ENCODE measurements at regions not wholly inside any gene's neighbourhood (a gene's known extent, or its start where the extent isn't known, plus 50 kb on each side); places are given as distances from the start of the nearest gene placed in this dataset.

- TF ChIP-seq JUND (IDR thresholded peaks at IDR 0.05; ENCODE audit: low read depth), result no peak
- DNase-seq (ENCODE audit: low read depth in 1 of 2, low spot score in 1 of 2), result no peak
- in situ Hi-C loops (cut with HindIII; ENCODE audit: low pct_unique_long_range_greater_than_20kb, low sequenced_read_pairs), result no loop called here
These were observed 270.0 kb downstream of the UACA start for GRCh38 chr15:70493376-70493775.

DNA sequence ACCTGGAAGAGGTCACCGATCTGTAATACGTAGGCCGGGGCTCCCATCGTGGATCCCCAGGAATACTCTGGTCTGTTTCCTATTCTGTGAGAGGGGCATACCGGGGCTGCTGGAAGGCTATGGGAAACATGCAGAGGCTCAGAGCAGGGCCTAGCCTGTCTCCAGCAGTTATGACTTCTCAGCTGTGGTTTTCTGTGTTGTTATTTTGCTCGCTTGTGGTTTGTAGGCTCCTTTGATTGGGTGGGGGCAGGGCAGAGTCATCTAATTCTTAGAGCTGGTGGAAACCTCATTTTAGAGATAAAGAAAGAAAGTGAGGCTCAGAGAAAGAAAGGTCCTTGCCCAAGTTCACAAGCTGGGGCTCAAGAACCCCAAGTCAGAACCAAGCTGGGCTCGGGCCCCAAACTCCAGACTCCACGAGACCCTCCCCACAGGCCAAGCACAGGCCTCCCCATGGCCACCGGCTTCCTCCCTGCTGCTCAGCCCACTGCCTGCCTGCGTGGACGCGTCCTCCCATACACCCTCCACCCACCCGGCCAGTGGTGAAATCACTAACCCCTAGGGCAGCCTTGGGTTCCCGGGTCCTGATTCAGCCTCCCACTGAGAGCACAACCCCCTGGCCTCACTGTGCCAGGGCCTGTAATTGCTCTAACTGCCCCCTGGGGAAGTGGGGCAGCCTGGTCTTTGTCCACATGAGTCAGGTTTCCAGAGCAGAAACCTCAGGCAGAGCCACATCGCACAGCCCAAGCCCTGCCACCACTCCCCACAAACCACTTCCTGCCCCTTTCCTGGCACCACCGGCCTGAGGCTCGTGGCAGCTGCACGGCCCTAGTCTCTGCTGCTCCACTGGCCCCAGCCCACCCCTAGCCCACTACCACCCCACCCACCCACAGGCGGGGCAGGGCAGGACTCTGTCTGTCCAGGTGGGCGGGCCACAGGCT lies 270.8 kb downstream of the UACA start:
- in situ Hi-C loops (cut with HindIII; ENCODE audit: low pct_unique_long_range_greater_than_20kb, low sequenced_read_pairs), result no loop called here
- no peak for DNase-seq (ENCODE audit: low read depth in 1 of 2, low spot score in 1 of 2)
- no peak for TF ChIP-seq JUND (IDR thresholded peaks at IDR 0.05; ENCODE audit: low read depth)

DNA sequence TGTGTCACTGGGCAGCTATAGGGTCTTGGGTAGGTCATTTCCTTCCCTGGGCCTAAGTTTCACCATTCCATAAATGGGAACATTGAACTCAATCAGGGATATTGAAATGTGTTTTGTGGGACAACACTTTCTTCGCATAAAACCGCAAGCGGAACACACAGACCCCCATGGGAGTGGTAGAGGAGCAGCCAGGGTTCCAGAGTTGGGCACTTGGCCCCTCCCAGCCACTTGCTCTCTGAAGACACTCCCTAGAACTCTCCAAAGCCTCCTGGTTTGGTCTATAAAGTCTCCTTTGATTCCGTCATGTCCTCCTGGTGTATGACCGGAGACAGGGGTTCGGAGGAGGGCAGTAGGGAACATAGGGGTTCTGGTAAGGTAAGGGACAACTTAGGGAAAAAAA lies 271.7 kb downstream of the UACA start:
- in situ Hi-C loops (cut with HindIII; ENCODE audit: low pct_unique_long_range_greater_than_20kb, low sequenced_read_pairs), result no loop called here
- no peak for TF ChIP-seq JUND (IDR thresholded peaks at IDR 0.05; ENCODE audit: low read depth)

DNA sequence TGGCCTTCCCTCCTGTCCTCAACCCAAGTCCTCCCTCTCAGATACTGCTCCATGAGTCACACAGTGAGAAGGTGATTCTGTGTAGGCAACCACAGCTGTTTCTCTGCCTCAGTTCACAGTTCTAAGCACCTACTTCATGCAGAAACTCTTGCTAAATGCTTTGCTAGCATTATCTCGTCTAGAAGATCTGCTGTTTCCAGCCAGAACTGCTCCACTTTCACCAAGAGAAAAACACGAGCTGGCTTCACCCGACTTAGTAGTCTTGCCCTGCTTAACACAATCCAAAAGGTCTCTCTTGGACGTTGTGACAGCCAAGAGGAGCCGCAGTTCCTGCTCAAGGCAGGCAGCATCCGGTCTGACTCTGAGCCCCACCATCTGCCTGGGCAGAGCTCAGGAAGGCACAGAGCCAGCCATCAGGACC lies 272.1 kb downstream of the UACA start:
- no peak for TF ChIP-seq JUND (IDR thresholded peaks at IDR 0.05; ENCODE audit: low read depth)
- DNase-seq (ENCODE audit: low read depth in 1 of 2, low spot score in 1 of 2), result no peak
- in situ Hi-C loops (cut with HindIII; ENCODE audit: low pct_unique_long_range_greater_than_20kb, low sequenced_read_pairs), result no loop called here

More for the DNA sequence above, 271.7 kb downstream of the UACA start:
- no peak for DNase-seq (ENCODE audit: low read depth in 1 of 2, low spot score in 1 of 2)

- in situ Hi-C loops (cut with HindIII; ENCODE audit: low pct_unique_long_range_greater_than_20kb, low sequenced_read_pairs), result no loop called here
- TF ChIP-seq JUND (IDR thresholded peaks at IDR 0.05; ENCODE audit: low read depth), result no peak
- no peak for DNase-seq (ENCODE audit: low read depth in 1 of 2, low spot score in 1 of 2)
These were observed 272.6 kb downstream of the UACA start for GRCh38 chr15:70490838-70491155.

GRCh38 chr15:70490148-70490837 lies 273.1 kb downstream of the UACA start:
- in situ Hi-C loops (cut with HindIII; ENCODE audit: low pct_unique_long_range_greater_than_20kb, low sequenced_read_pairs), result no loop called here
- TF ChIP-seq JUND (IDR thresholded peaks at IDR 0.05; ENCODE audit: low read depth), result no peak

DNA sequence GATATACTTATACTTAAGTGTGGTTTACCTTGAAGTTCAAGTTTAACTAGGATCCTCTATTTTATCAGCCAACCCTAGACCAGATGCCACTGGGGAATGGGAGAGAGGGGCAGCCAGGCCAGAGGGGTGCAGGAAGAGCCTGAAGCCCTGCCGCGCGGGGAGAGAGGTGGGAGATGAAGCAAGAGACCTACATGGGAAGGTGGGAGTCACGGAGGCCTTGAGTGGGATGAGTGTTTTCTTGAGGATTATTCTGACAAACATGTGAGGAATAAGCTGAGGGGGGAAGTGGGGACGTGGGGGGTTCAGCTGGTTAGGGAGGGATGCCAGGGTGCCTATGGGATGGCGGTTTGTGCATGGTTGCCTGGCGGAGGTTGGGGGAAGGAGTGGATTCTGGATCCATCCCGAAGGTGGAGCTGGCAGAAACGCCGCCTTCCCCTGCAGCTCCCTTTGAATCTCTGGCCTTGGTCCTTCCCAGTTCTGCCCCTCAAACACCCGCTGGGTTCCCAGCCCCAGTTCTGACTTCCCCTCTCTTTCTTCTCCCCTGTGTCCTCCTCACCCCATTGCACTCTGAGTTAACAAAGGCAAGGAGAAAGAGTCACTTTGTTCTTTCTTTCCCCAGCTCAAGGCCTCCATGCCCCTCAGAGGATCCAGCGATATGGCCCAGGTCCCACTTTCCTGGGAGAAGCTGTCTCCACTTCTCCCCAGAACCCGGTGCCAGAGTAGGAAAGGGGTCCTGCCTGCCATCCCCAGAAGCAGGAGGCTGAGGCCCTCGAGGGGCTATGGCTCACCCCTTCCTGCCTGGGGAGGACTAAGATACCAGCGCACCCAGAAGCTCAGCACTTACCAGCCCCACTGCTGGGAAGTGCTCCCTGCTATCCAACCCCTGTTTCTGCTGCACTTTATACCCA lies 274.2 kb downstream of the UACA start:
- in situ Hi-C loops (cut with HindIII; ENCODE audit: low pct_unique_long_range_greater_than_20kb, low sequenced_read_pairs), result no loop called here
- no peak for DNase-seq (ENCODE audit: low read depth in 1 of 2, low spot score in 1 of 2)

More at GRCh38 chr15:70490148-70490837, 273.1 kb downstream of the UACA start:
- no peak for DNase-seq (ENCODE audit: low read depth in 1 of 2, low spot score in 1 of 2)

DNA sequence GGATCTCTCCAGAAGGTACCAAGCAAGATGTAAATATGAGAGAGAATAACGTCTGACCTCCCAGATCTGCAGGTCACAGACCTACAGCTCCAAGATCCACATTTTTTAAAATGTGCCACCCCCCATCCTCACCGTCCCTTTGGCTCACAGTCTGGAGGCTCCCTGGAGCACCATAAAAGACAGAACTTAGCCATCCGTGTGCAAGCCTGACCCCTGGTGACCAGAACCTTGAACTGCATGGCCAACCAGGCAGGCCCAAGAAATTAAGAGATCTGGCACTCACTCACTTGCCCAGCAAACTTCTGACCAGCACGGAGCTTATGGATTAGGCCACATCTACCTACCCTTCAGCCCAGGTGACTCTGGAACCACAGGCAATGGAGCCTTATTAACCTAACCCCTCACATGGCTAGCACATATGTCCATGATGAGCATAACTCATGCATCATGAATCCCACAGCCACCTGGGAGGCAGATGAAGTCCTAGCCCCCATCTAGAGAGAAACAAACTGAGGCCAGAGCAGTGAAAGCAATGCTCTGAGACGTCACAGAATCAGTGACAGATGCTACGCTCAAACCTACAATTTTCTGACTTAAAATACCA lies 275.3 kb downstream of the UACA start:
- TF ChIP-seq JUND (IDR thresholded peaks at IDR 0.05; ENCODE audit: low read depth), result no peak
- in situ Hi-C loops (cut with HindIII; ENCODE audit: low pct_unique_long_range_greater_than_20kb, low sequenced_read_pairs), result no loop called here
- DNase-seq (ENCODE audit: low read depth in 1 of 2, low spot score in 1 of 2), result peak; percentile 79 to 80

More for the DNA sequence above, 274.2 kb downstream of the UACA start:
- TF ChIP-seq JUND (IDR thresholded peaks at IDR 0.05; ENCODE audit: low read depth), result no peak

DNA sequence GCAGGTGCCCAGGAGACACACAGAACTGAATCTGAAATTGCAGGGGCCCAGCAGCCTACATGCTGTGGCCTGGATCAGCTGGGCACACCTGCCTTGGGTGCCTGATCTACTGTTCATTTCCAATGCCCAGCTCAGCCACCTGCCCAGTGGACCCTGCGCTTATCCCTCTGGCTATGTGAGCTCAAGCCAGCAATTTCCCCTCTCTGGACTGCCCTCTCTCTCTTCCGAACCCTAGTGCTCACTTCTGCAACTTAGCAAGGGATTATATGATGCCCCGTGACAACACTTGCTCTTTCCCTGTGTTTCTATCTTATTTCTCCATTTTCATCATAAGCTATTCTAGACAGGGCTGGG lies 276.0 kb downstream of the UACA start:
- DNase-seq (ENCODE audit: low read depth in 1 of 2, low spot score in 1 of 2), result no peak
- in situ Hi-C loops (cut with HindIII; ENCODE audit: low pct_unique_long_range_greater_than_20kb, low sequenced_read_pairs), result no loop called here
- no peak for TF ChIP-seq JUND (IDR thresholded peaks at IDR 0.05; ENCODE audit: low read depth)

DNA sequence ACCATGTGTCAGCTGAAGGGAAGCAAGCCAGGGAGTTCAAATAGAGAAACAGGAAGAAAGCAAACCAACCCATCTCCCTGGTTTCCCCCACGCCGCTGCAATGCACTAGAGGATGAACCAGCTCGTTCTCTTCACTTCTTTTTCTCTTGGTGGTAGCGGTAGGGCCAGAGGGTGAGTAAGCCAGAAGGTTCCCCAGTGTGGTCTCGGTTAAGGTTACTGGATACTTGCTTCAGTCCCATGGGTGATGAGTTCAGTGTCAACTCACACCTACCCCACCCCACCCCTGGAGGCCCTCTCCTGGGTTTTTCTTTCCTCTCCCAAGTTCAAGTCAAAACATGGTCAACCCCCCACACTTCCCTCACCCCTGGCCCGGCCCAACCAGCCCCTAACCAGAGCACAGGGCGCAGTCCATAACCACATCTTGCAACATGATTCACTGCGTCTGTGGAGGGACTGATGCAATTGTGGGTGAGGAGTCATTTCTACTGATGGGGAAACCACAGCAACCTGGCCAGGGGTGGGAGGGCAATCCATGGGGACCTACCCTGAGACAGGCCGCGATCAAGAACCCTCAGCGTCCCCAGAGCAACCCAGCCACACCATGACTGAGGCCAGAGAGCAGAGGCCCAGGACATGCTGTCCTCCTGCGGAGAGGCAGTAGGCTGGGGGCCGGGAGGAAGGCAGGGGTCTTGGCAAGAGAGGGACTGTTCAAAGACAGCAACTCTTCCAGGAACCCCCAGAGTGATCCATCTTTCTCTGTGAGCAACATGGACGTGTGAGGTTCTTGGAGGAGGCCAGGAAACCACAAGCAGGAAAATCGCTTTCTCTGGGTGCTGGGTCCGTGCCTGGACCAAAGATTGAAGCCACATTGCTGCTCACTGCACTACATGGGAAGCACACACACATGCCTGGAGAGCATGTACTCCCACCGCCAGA lies 276.6 kb downstream of the UACA start:
- DNase-seq (ENCODE audit: low read depth in 1 of 2, low spot score in 1 of 2), result no peak
- TF ChIP-seq JUND (IDR thresholded peaks at IDR 0.05; ENCODE audit: low read depth), result no peak
- in situ Hi-C loops (cut with HindIII; ENCODE audit: low pct_unique_long_range_greater_than_20kb, low sequenced_read_pairs), result no loop called here

DNA sequence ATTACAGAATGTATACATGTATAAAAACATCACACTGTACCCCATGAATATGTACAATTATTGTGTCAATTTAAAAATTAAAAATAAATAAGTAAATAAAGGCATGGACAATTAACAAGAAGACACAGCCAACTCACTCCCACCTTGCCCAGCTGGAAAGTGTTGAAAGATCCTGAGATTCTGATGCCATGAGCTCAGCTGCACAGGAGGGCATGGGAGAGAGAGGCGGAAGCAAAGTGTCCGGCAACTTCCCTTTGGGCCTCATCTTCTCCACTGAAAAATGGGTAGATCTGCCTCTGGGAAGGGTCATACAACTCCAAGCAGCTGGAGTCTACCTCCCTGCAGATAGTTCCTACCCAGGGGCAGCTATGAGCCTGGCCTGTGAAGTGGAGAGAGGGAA lies 277.3 kb downstream of the UACA start:
- DNase-seq (ENCODE audit: low read depth in 1 of 2, low spot score in 1 of 2), result no peak
- in situ Hi-C loops (cut with HindIII; ENCODE audit: low pct_unique_long_range_greater_than_20kb, low sequenced_read_pairs), result no loop called here

More for the DNA sequence above, 277.3 kb downstream of the UACA start:
- no peak for TF ChIP-seq JUND (IDR thresholded peaks at IDR 0.05; ENCODE audit: low read depth)
